Keratinocyte (primary cell): ENCODE measurements at regions not wholly inside any gene's neighbourhood (a gene's known extent, or its start where the extent isn't known, plus 50 kb on each side); places are given as distances from the start of the nearest gene placed in this dataset.

ENCODE experiments used
- DNase-seq: peaks from one replicate; pipeline ENCODE4 v3.0.0-alpha.2; 2011; ENCODE audit warnings: low read depth, missing footprints, low spot score
- FAIRE-seq: peaks from 2 replicates; lab custom pipeline; 2011; peaks lifted over from hg19 to GRCh38; lab: Jason Lieb, UNC
- H2AFZ ChIP-seq: 2 replicates; pipeline ENCODE4 v1.6.0; 2012; ENCODE audit warnings: low read length, control low read depth, inconsistent platforms; ENCODE audit not compliant: control insufficient read depth
- H3K27ac ChIP-seq: 2 replicates; pipeline ENCODE4 v1.5.1; 2011; ENCODE audit warnings: low read length; ENCODE audit not compliant: control insufficient read depth, insufficient read depth
- H3K27me3 ChIP-seq: 3 replicates; pipeline ENCODE4 v1.6.0; 2011; ENCODE audit warnings: low read length; ENCODE audit not compliant: control insufficient read depth, insufficient read depth; ENCODE audit errors: extremely low read depth
- H3K36me3 ChIP-seq, 2 experiments: 2 replicates in 1 of 2; 3 replicates in 1 of 2; pipeline ENCODE4 v1.5.1; 2011; ENCODE audit warnings: low read length in 2 of 2, mild to moderate bottlenecking in 1 of 2; ENCODE audit not compliant: control insufficient read depth in 2 of 2, insufficient read depth in 2 of 2; ENCODE audit errors: extremely low read depth in 1 of 2
- H3K4me1 ChIP-seq: 3 replicates; pipeline ENCODE4 v1.5.1; 2011; ENCODE audit warnings: low read length; ENCODE audit not compliant: control insufficient read depth, insufficient read depth; ENCODE audit errors: extremely low read depth
- H3K4me2 ChIP-seq: 3 replicates; pipeline ENCODE4 v1.6.0; 2011; ENCODE audit warnings: low read depth, low read length; ENCODE audit not compliant: control insufficient read depth, insufficient read depth; ENCODE audit errors: extremely low read depth
- H3K4me3 ChIP-seq, 3 experiments: fragments of 200-600 bp in 1 of 3; sonication (generic) in 1 of 3; 2 replicates in 2 of 3; 3 replicates in 1 of 3; pipeline ENCODE4 v1.5.1; 2011 to 2016; ENCODE audit warnings: low read length in 3 of 3, mild to moderate bottlenecking in 3 of 3, control low read depth in 2 of 3, inconsistent platforms in 1 of 3, low read depth in 1 of 3, mixed read lengths in 1 of 3, mixed run types in 1 of 3, moderate library complexity in 1 of 3; ENCODE audit not compliant: control insufficient read depth in 2 of 3, insufficient read depth in 2 of 3; ENCODE audit errors: extremely low read depth in 1 of 3
- H3K79me2 ChIP-seq: 2 replicates; pipeline ENCODE4 v1.6.0; 2012; ENCODE audit warnings: low read length; ENCODE audit not compliant: control insufficient read depth, insufficient read depth
- H3K9ac ChIP-seq: 3 replicates; pipeline ENCODE4 v1.6.0; 2011; ENCODE audit warnings: low read length; ENCODE audit not compliant: control insufficient read depth, insufficient read depth; ENCODE audit errors: extremely low read depth
- H3K9me1 ChIP-seq: 3 replicates; pipeline ENCODE4 v1.6.0; 2011; ENCODE audit warnings: low read length; ENCODE audit not compliant: control insufficient read depth, insufficient read depth; ENCODE audit errors: extremely low read depth
- H3K9me3 ChIP-seq: 2 replicates; pipeline ENCODE4 v1.5.1; 2012; ENCODE audit warnings: low read depth, low read length; ENCODE audit not compliant: control insufficient read depth
- H4K20me1 ChIP-seq: 3 replicates; pipeline ENCODE4 v1.6.0; 2011; ENCODE audit warnings: low read length; ENCODE audit not compliant: control insufficient read depth, insufficient read depth; ENCODE audit errors: extremely low read depth
- CTCF ChIP-seq, 3 experiments: IDR thresholded peaks in 1 of 3; conservative IDR thresholded peaks in 1 of 3; optimal IDR thresholded peaks in 1 of 3; 2 replicates in 2 of 3; 3 replicates in 1 of 3; pipeline versions ENCODE3 to v1.5.1; 2011; ENCODE audit warnings: low read length in 3 of 3, mild to moderate bottlenecking in 3 of 3, moderate library complexity in 2 of 3, control low read depth in 1 of 3, inconsistent platforms in 1 of 3; ENCODE audit not compliant: insufficient read depth in 2 of 3; ENCODE audit errors: extremely low read depth in 1 of 3
- EZH2 ChIP-seq: IDR thresholded peaks from one replicate; pipeline ENCODE4 v1.6.1; 2012; ENCODE audit warnings: inconsistent platforms, mild to moderate bottlenecking, low read length, moderate library complexity
- dilution Hi-C: fragments of 300-500 bp; cut with MboI; formaldehyde crosslinking; loops from one replicate; pipeline ENCODE4 v1.7.0; 2020; ENCODE audit warnings: low sequenced_read_pairs; ENCODE audit not compliant: extremely low pct_ligation_motif_present

GRCh38 chr21:15276243-15276642 lies 211.4 kb upstream of the NRIP1 start:
- H3K27ac ChIP-seq = no peak overlapping the region
- no peak for DNase-seq
- no peaks in the 10 kb centered on the region for H3K9me3 ChIP-seq
- no peaks in the 10 kb centered on the region for H3K79me2 ChIP-seq
- no peak overlapping the region for H2AFZ ChIP-seq
- no peaks in the 10 kb centered on the region for H3K36me3 ChIP-seq
- FAIRE-seq = no peak
- no peak overlapping the region for H3K4me2 ChIP-seq
- no peak overlapping the region for H3K4me3 ChIP-seq
- TF ChIP-seq CTCF (optimal IDR thresholded peaks at IDR 0.05 in 1 of 3, IDR thresholded peaks at IDR 0.05 in 1 of 3, conservative IDR thresholded peaks at IDR 0.05 in 1 of 3; ENCODE audit: extremely low read depth in 1 of 3, insufficient read depth in 2 of 3, low read length in 3 of 3) (no peak), EZH2 (no peak)
- H3K27me3 ChIP-seq = no peaks in the 10 kb centered on the region
- H3K9ac ChIP-seq = no peak overlapping the region
- H4K20me1 ChIP-seq = no peaks in the 10 kb centered on the region
- H3K4me1 ChIP-seq = peaks cover 6% of the 10 kb centered on the region
- dilution Hi-C loops = no loop called here
- H3K9me1 ChIP-seq = no peaks in the 10 kb centered on the region

- H3K27me3 ChIP-seq = no peaks in the 10 kb centered on the region
- H3K79me2 ChIP-seq = no peaks in the 10 kb centered on the region
- H3K9me3 ChIP-seq = no peaks in the 10 kb centered on the region
- peak; percentile 9 for FAIRE-seq
- H3K27ac ChIP-seq = no peak overlapping the region
- no peak for TF ChIP-seq CTCF (optimal IDR thresholded peaks at IDR 0.05 in 1 of 3, IDR thresholded peaks at IDR 0.05 in 1 of 3, conservative IDR thresholded peaks at IDR 0.05 in 1 of 3; ENCODE audit: extremely low read depth in 1 of 3, insufficient read depth in 2 of 3, low read length in 3 of 3)
- no peak for TF ChIP-seq EZH2
- no peaks in the 10 kb centered on the region for H4K20me1 ChIP-seq
- no peaks in the 10 kb centered on the region for H3K9me1 ChIP-seq
- H3K4me3 ChIP-seq = no peak overlapping the region
- dilution Hi-C loops = no loop called here
- no peak overlapping the region for H3K4me2 ChIP-seq
- H3K4me1 ChIP-seq = peaks cover 6% of the 10 kb centered on the region
- no peak overlapping the region for H3K9ac ChIP-seq
- no peak for DNase-seq
- no peak overlapping the region for H2AFZ ChIP-seq
- H3K36me3 ChIP-seq = no peaks in the 10 kb centered on the region
Observed at GRCh38 chr21:15277466-15277865, 212.7 kb upstream of the NRIP1 start.
